Stimulated activated CD4-positive, alpha-beta T cell treated with anti-CD3 and anti-CD28 coated beads, Interleukin-1b, Interleukin-23, amount 100 ng/mL, for 4 hours (primary cell): ENCODE measurements at regions not wholly inside any gene's neighbourhood (a gene's known extent, or its start where the extent isn't known, plus 50 kb on each side); places are given as distances from the start of the nearest gene placed in this dataset.

Experiments used
- DNase-seq, 2 donors: peaks; one replicate each; pipeline ENCODE4 v3.0.0-alpha.2; 2020; ENCODE audit warnings: low read depth in 2 of 2

DNA sequence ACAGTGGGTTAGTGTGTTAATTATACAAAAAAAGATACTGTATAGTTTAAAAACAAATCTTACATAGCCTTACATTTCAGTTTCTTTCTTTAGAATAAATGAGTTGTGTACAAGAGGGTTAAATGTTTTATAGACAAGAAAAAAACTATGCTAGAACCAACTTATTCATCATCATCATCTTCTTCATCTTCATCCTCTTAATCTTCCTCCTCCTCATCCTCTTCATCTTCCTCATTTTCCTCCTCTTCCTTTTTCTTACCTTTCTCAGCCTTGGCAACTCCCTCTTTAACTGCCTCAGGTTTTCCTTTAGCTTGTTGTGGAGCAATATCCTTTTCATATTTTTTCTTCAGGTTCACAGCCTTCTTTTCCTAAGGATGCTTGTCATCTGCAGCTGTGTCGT lies 53.7 kb downstream of the RPS12 start:
- no peak for DNase-seq

DNA sequence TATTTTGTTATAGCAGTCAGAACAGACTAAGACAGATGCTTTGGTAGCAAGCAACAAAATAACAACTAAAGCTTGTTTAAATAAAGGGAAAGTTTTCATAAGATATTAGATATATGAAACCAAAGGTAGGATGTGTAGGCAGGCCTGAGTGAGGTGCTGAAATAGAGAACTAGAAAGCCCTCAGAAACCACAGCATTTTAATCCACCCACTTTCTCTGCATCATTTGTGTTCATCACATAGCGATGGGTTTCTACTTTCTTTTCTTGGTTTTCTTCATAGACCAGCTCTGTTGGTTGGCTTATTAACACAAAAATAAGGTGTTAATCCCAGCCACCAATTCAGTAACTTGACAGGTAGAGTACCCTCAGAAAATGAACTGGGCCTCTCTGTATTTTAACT lies 58.6 kb downstream of the RPS12 start:
- no peak for DNase-seq

DNA sequence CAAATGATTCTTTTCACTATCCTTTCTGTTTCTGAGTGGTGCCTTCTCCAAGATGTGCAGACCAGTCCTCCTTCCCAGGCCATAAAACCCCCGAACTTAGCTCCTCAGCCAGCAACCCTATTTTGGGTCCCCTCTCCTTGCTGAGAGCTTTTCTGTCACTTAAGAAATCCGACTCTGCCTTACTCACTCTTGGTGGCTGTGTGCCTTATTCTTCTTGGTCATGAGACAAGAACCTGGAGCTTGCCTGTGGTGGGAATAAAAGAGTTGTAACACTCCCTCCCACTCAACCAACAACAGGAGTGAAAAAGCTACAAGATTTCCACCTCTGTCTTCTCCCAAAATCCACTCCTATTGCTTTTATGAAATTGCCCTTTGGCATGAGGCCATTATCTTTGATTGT lies 62.6 kb downstream of the RPS12 start:
- DNase-seq: no peak

DNA sequence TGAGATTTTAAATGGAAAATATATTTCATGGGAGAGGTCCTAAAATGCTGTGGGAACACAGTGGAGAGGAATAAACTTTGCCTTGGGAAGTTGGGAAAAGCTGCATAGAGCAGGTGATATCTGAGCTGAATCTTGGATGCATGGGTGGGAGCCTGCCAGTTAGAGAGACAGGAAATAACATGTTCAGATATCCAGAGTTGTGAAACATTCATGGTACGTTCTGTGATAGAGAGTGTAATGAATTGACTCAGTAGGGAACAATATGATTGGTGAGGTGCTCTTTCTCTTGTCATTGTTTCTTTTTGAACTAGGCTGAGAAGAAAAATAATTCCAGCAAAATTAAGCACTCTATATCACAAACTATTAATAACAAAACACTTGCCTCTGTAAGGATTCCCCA lies 72.8 kb downstream of the RPS12 start:
- no peak for DNase-seq

DNA sequence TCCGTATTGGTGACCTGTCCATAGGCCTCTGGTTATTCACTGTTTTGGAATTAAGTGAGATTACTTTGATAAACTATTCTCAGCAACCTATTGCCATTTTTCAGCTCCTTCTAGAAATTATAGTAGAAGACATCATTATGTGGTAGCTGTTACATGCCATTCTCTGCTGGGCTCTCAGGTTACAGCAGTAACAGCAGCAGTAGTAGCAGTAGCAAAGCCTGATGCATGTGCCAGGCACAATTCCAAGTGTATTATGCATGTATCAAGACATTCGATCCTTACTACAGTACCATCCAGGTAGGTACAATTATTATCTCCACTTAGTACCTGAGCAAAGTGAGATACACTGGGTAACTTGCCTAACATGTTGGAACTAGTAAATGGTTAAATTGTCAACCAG lies 74.3 kb downstream of the RPS12 start:
- DNase-seq: no peak

DNA sequence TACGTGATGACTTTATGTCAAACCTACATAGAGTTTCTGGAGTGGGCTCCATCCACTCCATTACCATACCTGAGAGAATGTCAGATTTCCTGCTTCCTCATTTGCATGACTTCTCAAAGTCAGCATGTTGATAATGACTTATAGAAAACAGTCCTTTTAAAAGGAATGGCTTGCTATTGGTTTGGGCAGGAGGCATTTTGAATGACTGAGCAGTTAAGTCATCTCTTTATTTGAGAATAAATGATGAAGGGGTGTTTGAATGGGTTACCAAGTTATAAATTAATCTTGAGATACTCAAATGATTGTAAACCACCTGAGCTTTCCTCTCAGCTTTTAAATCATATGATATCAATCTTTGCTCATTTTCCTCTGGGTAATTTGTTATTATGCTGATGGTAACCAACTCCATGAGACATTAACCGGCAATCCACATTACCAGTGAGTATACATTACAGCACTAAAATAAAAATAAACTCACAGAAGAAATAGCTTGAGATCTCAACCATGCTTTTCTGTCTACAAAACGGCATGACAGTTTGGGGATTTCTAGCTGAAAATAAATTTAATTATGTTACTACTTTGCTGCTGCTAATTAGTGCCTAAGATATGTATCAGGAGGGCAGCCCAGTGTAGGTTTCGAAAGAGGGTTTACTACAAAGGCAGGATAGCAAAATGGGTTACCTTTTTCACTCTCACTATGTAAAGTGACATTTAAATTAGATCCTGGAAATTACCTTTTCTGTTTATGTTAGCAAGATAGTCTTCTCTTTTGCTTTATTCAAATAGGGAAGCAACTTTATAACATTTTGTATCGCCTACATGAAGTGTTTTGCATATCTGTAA lies 78.8 kb downstream of the RPS12 start:
- no peak for DNase-seq

DNA sequence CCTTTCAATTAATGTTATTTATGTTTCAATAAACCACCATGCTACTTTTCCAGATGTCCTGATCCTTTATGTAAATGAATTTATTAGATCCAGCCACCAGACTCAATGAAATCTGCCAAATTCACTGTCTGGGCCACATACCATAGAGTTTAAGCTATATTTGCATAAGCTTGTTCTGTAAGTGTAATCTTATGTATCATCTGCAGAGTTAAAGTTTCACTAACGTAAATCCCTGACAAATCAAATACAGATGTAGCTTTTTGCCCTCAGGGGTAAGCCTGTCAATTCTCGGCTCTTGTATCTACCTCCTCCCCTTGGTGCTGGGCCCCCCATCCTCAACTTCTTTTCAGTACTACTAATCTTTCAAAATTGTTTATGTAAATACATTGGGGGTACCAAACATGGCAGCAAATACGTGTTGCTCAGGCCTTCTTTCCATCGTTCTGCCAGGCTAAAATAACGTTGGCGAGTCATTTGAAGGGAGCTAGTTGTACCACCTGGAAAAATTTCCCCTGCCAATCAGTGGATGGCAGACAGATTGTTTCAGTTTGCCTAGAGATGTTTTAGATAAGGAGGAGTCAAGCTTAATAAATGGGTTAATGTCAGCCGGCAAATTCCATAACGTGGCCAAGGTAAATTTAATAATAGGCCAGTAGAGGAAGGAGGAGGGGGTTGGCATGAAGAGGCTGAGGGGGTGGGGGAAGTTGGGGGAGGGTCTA lies 79.6 kb downstream of the RPS12 start:
- DNase-seq: no peak

DNA sequence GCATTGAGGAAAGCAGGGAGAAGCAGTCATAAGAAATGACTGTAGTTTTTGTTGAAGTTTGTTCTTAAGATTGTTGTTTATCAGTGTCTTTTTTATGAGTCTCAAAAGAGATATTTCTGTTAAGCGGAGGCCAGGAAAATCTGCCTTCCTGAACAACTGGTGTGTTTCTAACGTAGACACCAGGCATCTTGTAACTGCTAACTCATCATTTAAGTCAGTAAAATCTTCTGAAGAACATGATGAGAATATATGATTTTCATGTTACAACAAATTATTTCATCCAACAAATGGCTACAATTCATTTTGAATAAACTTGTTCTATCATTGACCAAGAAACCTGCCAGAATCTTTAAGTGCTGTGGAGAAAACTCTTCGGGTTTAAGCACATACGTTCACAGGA lies 84.0 kb downstream of the RPS12 start:
- DNase-seq: no peak

DNA sequence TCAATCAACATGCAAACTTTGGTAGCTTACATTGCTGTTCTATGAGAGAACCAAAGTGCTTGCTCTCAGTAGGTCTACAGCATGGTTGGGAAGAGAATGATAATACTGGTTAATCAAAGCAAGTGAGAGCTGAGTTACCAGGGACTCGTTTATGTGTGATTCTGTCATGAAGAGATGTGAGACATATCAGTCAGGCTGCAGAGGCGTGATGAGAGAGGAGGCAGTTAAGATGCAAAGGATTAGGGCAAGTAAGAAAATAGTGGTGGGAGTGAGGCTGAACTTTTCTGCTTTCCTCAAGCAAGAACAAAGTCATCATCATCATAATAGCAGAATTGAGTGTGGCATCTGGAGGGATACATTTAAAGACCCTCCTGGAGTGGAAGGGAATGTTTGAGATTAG lies 86.5 kb downstream of the RPS12 start:
- no peak for DNase-seq

DNA sequence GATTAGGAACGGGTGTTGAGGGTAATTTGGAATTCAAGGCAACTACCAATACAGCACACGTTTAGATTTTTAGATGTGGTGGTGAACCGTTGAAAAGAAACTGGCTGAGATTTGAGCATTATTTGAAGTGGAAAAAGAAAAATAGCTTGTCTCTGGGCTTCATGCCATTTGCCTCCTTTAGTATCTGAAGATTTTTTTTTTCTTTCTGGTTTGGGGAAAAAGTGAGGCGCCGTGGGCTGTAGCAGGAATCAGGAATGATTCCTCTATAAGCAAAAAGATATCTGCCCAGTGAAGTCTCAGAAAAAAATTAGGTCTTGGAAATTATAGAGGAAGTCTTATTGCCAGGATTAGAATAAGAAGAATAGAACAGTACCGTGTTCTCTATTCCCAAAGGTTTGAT lies 88.5 kb downstream of the RPS12 start:
- no peak for DNase-seq

DNA sequence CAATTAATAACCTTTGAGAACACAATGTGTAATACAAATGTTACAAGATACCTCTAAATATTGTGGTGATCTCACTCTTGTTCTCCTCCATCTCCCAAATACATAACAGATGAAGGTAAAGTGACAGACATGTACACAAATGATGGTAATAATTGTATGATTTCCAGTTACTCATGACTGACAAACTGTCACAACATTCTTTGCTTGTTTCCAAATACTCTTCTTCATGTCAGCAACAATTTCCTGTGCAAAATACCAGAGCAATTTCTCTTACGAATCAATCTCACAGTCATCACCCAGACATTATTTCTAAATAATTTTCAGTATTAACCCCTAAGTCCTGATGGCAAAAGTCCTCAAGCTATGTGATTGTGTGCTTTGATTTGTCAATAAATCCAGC lies 92.9 kb downstream of the RPS12 start:
- DNase-seq: no peak

DNA sequence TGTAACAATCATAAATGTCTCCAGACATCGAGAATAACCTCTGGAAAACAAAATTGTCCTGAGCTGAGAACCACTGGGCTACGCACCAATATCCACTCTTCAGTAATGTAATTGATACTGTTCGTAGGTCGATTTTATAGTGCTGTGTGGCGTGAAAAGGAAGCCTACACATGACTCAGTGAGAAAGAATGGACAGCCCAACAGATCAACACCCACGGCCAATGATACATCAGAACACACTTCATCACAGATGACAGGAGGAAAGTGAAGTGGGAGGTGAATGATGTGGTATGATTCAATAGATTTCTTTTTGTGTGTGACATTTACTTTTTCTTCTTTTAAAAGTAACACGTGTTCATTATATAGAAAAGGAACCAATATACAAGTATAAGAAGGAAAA lies 93.5 kb downstream of the RPS12 start:
- no peak for DNase-seq

DNA sequence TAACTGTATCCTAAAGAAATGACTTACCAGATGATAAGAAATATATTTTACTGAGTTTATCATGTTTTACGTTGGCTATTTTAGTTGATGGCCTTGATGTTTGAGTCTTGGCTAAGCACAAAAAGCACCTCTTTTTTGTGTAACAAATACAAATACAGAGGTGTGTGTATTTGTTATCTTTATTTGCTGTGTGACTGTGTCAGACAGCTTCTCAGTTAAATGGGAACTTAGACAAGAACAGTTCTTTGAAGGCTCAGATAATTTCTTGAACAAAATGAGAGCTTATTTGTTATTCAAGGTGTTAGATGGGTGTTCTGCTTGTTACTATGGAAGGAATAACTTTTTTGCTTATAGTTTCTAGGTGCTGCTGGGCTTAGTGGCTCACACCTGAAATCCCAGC lies 95.4 kb downstream of the RPS12 start:
- DNase-seq: no peak

DNA sequence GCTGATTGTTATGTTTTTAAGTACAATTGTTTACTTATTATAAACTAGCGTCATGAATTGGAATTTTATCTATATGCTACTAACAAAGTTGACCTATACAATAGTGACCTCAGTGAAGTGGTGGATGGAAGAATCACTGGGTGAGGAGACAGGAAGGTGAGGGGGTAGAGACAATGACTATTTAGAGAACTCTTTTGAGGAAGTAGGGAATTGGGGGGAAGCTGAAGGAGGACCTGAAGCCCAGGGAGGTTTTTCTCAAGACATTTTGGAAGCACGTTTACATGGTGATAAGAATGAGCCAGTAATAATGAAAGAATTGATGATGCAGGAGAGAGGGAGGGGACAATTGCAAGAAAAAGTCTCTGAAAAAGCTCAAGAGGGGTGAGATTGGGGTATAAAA lies 96.4 kb downstream of the RPS12 start:
- no peak for DNase-seq

DNA sequence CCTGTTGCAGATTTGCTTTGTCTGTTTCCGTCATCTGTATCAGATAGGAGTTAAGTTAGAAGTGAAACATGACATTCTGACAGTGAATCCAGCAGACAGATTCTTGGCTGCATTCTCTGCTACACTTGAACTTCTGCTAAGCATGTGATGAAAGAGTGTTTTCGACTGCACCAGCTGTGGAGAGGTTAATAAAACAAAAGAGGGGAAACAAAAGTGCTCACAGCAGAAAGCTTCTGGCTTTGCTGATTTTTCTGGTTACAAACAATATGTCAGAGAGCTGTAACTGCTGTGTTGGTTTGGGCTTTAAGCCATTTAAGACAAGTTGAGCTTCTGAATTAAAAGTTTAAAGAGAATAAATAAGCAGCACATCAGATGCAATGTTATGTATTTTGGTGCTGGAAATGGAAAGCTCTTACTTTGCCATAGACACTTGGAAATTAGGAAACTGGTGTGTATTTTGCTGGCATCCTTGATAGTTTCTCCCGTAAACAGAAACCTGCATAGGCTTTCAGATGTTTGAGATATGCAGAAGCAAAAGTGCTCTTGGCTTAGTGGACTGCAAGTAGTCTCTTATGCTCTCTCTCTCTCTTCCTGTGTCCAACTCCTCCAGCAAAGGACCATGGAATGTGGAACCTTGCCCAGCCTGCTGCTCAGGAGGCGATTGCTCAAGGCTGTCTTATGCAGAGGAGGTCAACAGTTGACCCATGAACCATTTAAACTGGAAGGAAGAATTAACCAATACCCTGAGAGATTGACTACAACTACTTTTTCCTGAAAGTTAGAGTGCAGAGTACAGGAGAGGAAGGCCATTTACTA lies 104.9 kb downstream of the RPS12 start:
- DNase-seq: no peak

DNA sequence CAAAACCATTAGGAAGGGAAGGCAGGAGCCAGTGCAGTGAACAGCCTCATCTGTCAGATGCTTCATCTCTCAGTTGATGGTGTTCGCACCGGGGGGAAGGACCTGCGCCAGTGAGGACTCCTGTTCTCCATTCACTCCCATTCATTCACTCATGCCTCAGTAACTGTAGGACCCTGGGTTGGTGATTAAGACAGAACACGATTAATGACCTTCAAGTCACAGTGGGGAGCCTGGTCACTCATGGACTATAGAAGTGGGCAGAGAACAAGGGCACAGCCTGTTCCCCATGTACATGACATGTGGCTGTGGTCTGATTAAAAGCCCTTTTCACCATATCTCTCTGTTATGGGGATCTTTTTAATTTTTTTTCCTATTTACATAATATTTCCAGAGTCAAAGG lies 113.3 kb downstream of the RPS12 start:
- no peak for DNase-seq

DNA sequence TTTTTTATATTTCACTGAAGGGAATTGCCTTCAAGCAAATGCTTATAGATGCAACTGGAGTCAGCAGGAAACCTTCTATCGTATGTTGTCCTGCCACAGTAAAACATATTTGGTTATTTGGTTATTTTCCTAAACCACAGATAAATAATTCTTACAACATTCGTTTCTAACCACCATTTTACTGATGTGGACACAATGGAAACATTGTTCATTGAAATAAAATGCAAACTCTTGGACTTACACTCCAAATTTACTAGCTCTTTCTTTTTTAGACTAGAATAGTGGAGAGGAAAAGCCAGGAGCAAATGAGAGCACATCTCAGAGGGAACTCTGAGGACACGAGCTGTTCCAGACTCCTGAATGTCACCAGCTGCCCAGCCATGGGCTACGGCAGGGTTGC lies 114.8 kb downstream of the RPS12 start:
- no peak for DNase-seq

DNA sequence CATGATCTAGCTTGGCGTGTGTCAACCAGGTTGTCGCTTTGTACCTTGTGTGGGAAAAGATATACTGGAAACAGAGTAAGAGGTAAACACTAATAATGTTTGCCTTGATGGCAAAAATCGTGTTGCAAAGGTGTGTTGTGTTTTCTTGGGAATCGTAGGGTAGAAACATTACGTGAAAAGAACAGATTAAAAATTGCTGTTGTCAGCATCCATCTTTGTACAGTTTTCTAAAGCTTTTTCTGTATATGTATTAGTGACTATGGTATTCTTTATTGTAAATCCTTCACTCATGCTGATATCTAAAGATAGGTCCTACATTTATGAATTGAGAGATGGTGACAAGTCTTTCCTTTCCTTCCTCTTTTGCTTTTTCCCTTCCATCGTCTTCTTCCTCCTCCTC lies 116.9 kb downstream of the RPS12 start:
- DNase-seq: no peak

DNA sequence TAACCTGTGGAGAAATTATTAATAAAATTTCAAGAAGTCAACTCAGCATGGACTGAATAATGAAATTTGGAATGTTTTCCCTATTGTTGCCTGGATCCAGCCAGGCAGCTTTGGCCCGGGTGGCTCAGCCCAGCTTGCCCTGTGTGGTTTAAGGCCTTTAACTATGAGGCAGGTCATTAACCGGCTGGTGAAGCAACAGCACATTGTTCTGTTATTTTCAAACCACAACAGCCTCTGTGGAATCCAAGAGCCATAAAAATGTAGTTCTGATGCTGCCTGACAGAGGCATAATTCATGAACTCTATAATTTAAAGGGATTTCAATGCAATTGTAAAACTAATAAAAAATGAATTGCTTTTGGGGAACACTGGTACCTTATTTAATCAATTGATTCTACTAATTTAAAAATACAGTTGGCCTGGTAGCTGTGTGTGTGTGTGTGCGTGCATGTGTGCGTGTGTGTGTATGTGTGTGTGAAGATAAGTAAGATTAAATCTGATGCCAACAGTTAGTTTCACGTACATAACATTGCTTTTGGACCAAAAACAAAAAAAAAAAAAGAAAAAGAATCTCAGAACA lies 117.7 kb downstream of the RPS12 start:
- DNase-seq: no peak

DNA sequence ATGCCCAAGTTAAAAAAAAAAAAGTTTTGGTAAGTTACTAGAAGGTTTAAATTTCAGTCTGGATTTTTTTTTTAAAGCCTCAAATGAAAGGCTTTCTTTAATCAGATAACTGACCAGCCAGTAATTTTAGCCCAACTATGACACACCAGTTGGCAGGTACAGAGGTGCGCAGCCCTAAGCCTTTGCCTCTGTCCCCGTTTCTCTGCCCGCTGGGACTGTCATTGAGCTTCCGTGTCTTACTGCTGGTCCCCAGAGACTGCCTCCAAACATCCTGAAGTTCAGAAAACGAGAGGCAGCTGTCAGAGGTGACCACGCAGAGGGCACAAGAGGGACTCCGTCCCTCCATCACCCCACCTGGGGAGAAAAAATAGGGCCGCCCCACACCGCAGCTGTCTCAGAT lies 118.2 kb downstream of the RPS12 start:
- no peak for DNase-seq

DNA sequence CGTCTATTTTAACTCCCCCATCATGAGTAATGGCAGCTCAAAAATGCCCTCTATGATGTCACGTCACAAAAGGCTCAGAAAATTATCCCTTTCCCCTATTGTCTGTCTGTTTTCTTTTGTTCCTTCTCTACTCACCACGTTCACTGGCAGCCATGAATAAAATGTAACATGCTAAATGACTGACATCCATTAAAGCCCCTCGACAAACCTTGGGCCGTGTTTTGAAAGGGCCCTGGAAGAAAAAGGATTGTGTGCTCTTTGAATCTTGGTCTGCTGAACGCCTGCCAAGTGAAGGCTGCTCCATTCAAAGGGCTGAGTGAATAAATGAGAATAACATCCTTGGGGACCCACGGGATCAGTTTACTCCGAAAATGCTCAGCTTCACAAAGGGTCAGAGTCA lies 118.7 kb downstream of the RPS12 start:
- no peak for DNase-seq

DNA sequence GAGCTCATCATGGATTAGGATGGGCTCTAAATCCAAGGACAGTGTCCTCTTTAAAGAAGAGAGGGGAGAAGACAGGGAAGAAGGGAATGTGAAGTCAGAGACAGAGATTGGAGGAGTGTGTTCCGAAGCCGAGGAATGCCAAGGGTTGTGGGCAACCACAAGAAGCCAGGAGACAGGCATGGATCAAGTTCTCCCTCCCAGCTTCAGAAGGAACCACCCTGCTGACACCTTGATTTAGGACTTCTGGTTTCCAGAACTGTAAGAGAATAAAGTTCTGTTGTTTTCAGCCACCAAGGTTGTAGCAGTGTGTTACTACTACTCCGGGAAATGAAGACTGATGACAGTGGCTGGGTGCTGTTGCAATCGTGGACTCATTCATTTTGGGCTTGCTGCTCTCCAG lies 120.1 kb downstream of the RPS12 start:
- no peak for DNase-seq
